ENCODE measurements at regions not wholly inside any gene's neighbourhood (a gene's known extent, or its start where the extent isn't known, plus 50 kb on each side); places are given as distances from the start of the nearest gene placed in this dataset.

DNA sequence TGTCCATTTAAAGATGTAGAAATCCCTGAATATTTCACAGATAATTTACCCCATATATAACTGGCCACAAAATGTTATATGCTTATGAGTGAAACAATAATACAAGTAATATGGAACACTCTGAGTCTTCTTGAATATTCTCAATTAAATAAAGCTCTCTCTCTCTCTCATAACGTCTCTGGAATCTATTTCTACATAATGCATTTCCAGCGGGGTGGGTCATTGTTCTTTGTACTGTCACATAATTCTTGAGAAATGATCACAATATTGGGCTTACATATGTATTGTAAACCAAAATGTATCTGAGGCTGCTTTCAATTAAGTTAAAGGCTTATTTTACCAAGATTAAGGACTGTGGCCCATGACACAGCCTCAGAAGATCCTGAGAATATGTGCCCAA lies 596.3 kb downstream of the FAT4 start:
- Histone ChIP-seq H3K9me3 (ENCODE audit: control insufficient read depth, insufficient read depth, low read depth, low read length) (no peaks in the 10 kb centered on the region), H3K4me3 (replicated peaks in 1 of 4; ENCODE audit: control extremely low read depth in 1 of 4, insufficient read depth in 1 of 4, low read depth in 3 of 4, low read length in 4 of 4) (no peak overlapping the region), H3K79me2 (ENCODE audit: control insufficient read depth, insufficient read depth, low read length) (no peaks in the 10 kb centered on the region), H3K4me1 (ENCODE audit: control insufficient read depth, extremely low read depth, insufficient read depth, low read length) (no peaks in the 10 kb centered on the region), H3K27me3 (ENCODE audit: control insufficient read depth, insufficient read depth, low read length) (no peaks in the 10 kb centered on the region), H3K9ac (ENCODE audit: insufficient read depth, low read length) (no peak overlapping the region), H2AFZ (ENCODE audit: low read length) (no peak overlapping the region), H4K20me1 (ENCODE audit: control insufficient read depth, extremely low read depth, insufficient read depth, low read length) (no peaks in the 10 kb centered on the region), H3K4me2 (ENCODE audit: extremely low read depth, insufficient read depth, low read length) (no peak overlapping the region), H3K27ac (ENCODE audit: insufficient read depth, low read length) (no peak overlapping the region), H3K36me3 (ENCODE audit: control insufficient read depth, insufficient read depth, low read length) (no peaks in the 10 kb centered on the region)
- DNase-seq (ENCODE audit: low read depth in 2 of 2), result no peak
- TF ChIP-seq EZH2 (IDR thresholded peaks at IDR 0.05; ENCODE audit: low read length, missing control alignments), result no peak
- TF ChIP-seq, protein P1, sequence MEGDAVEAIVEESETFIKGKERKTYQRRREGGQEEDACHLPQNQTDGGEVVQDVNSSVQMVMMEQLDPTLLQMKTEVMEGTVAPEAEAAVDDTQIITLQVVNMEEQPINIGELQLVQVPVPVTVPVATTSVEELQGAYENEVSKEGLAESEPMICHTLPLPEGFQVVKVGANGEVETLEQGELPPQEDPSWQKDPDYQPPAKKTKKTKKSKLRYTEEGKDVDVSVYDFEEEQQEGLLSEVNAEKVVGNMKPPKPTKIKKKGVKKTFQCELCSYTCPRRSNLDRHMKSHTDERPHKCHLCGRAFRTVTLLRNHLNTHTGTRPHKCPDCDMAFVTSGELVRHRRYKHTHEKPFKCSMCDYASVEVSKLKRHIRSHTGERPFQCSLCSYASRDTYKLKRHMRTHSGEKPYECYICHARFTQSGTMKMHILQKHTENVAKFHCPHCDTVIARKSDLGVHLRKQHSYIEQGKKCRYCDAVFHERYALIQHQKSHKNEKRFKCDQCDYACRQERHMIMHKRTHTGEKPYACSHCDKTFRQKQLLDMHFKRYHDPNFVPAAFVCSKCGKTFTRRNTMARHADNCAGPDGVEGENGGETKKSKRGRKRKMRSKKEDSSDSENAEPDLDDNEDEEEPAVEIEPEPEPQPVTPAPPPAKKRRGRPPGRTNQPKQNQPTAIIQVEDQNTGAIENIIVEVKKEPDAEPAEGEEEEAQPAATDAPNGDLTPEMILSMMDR (conservative IDR thresholded peaks at IDR 0.05 in 1 of 2, IDR thresholded peaks at IDR 0.05 in 1 of 2; ENCODE audit: low read depth in 1 of 2, low read length in 2 of 2), result no peak

- no peak overlapping the region for H3K4me3 ChIP-seq (replicated peaks in 1 of 4; ENCODE audit: control extremely low read depth in 1 of 4, insufficient read depth in 1 of 4, low read depth in 3 of 4, low read length in 4 of 4)
- no peak for TF ChIP-seq EZH2 (IDR thresholded peaks at IDR 0.05; ENCODE audit: low read length, missing control alignments)
- TF ChIP-seq, protein P1 (conservative IDR thresholded peaks at IDR 0.05 in 1 of 2, IDR thresholded peaks at IDR 0.05 in 1 of 2; ENCODE audit: low read depth in 1 of 2, low read length in 2 of 2), result no peak
- no peak overlapping the region for H3K9ac ChIP-seq (ENCODE audit: insufficient read depth, low read length)
- no peaks in the 10 kb centered on the region for H4K20me1 ChIP-seq (ENCODE audit: control insufficient read depth, extremely low read depth, insufficient read depth, low read length)
- H3K4me1 ChIP-seq (ENCODE audit: control insufficient read depth, extremely low read depth, insufficient read depth, low read length), result no peaks in the 10 kb centered on the region
- no peaks in the 10 kb centered on the region for H3K9me3 ChIP-seq (ENCODE audit: control insufficient read depth, insufficient read depth, low read depth, low read length)
- H3K27ac ChIP-seq (ENCODE audit: insufficient read depth, low read length), result no peak overlapping the region
- H3K4me2 ChIP-seq (ENCODE audit: extremely low read depth, insufficient read depth, low read length), result no peak overlapping the region
- H3K36me3 ChIP-seq (ENCODE audit: control insufficient read depth, insufficient read depth, low read length), result no peaks in the 10 kb centered on the region
- no peak overlapping the region for H2AFZ ChIP-seq (ENCODE audit: low read length)
- H3K27me3 ChIP-seq (ENCODE audit: control insufficient read depth, insufficient read depth, low read length), result no peaks in the 10 kb centered on the region
- DNase-seq (ENCODE audit: low read depth in 2 of 2), result no peak
- H3K79me2 ChIP-seq (ENCODE audit: control insufficient read depth, insufficient read depth, low read length), result no peaks in the 10 kb centered on the region
Measured at GRCh38 chr4:125911481-125911880, 596.7 kb downstream of the FAT4 start.

DNA sequence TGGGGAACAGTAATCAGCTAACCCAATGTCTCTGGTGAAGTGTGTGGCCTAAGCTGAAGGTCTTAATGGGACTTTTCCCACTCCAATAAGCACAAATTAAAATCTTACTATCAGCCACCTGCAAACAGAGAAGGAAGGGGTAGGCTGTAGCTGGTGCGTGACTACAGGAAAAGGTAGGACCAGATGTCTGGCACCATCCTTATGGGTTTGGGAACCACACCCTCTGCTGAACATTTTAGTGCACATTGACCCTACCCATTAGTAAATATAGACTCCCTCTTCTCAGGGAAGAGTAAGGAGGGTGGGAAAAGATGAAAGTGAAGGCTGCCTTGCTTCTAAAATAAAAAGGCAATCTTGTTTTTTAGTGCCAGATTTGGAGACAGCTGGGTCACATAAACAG lies 602.8 kb downstream of the FAT4 start:
- Histone ChIP-seq H3K4me3 (replicated peaks in 1 of 4; ENCODE audit: control extremely low read depth in 1 of 4, insufficient read depth in 1 of 4, low read depth in 3 of 4, low read length in 4 of 4) (no peak overlapping the region), H3K9me3 (ENCODE audit: control insufficient read depth, insufficient read depth, low read depth, low read length) (no peaks in the 10 kb centered on the region), H3K79me2 (ENCODE audit: control insufficient read depth, insufficient read depth, low read length) (no peaks in the 10 kb centered on the region), H3K4me1 (ENCODE audit: control insufficient read depth, extremely low read depth, insufficient read depth, low read length) (no peaks in the 10 kb centered on the region), H3K9ac (ENCODE audit: insufficient read depth, low read length) (no peak overlapping the region), H4K20me1 (ENCODE audit: control insufficient read depth, extremely low read depth, insufficient read depth, low read length) (no peaks in the 10 kb centered on the region), H3K36me3 (ENCODE audit: control insufficient read depth, insufficient read depth, low read length) (no peaks in the 10 kb centered on the region), H3K27ac (ENCODE audit: insufficient read depth, low read length) (no peak overlapping the region), H2AFZ (ENCODE audit: low read length) (no peak overlapping the region), H3K4me2 (ENCODE audit: extremely low read depth, insufficient read depth, low read length) (no peak overlapping the region), H3K27me3 (ENCODE audit: control insufficient read depth, insufficient read depth, low read length) (no peaks in the 10 kb centered on the region)
- no peak for DNase-seq (ENCODE audit: low read depth in 2 of 2)
- TF ChIP-seq EZH2 (IDR thresholded peaks at IDR 0.05; ENCODE audit: low read length, missing control alignments), result no peak

Data from fibroblast of lung (primary cell).